Esophagus (tissue), 2 donors: ENCODE measurements at regions not wholly inside any gene's neighbourhood (a gene's known extent, or its start where the extent isn't known, plus 50 kb on each side); places are given as distances from the start of the nearest gene placed in this dataset.
"Not testable (repeated sequence)": the region's sequence is repeated elsewhere in the genome, so short reads cannot be mapped to it uniquely, and the experiment has no call there.

Source experiments
- H3K27ac ChIP-seq, 2 donors: one replicate each; pipeline ENCODE4 v1.5.1; 2013; ENCODE audit warnings: low read depth in 2 of 2, mild to moderate bottlenecking in 2 of 2, inconsistent platforms in 1 of 2, low read length in 1 of 2, moderate library complexity in 1 of 2
- H3K27me3 ChIP-seq, 2 donors: one replicate each; pipeline ENCODE4 v1.6.1; 2013; ENCODE audit warnings: low read length in 2 of 2, control low read depth in 1 of 2, mild to moderate bottlenecking in 1 of 2; ENCODE audit not compliant: insufficient read depth in 2 of 2, control insufficient read depth in 1 of 2
- H3K36me3 ChIP-seq, 2 donors: one replicate each; pipeline ENCODE4 v1.6.1; 2013; ENCODE audit warnings: low read length in 1 of 2; ENCODE audit not compliant: control insufficient read depth in 2 of 2, insufficient read depth in 2 of 2
- H3K4me1 ChIP-seq, 2 donors: one replicate each; pipeline ENCODE4 v1.6.1; 2013; ENCODE audit warnings: low read length in 1 of 2; ENCODE audit not compliant: control insufficient read depth in 2 of 2, insufficient read depth in 2 of 2
- H3K4me3 ChIP-seq, 2 donors: one replicate each; pipeline ENCODE4 v1.5.1; 2013; ENCODE audit warnings: low read length in 2 of 2, mild to moderate bottlenecking in 2 of 2, low read depth in 1 of 2, moderate library complexity in 1 of 2
- H3K9me3 ChIP-seq, 2 donors: one replicate each; pipeline ENCODE4 v1.6.1; 2013; ENCODE audit warnings: mild to moderate bottlenecking in 2 of 2, low read depth in 1 of 2, low read length in 1 of 2, moderate library complexity in 1 of 2; ENCODE audit not compliant: control insufficient read depth in 2 of 2, insufficient read depth in 1 of 2
- WGBS, 2 donors: extraction: QIAGEN DNeasy Blood & Tissue Kit; methylation state at CpG; one replicate each; pipeline ENCODE4 v1.1.7; 2013; 5-methylcytosine and 5-hydroxymethylcytosine counted together
- donor health status: healthy with polysubstance abuse.
- donor health status: Bipolar disorder and iron deficiency.

DNA sequence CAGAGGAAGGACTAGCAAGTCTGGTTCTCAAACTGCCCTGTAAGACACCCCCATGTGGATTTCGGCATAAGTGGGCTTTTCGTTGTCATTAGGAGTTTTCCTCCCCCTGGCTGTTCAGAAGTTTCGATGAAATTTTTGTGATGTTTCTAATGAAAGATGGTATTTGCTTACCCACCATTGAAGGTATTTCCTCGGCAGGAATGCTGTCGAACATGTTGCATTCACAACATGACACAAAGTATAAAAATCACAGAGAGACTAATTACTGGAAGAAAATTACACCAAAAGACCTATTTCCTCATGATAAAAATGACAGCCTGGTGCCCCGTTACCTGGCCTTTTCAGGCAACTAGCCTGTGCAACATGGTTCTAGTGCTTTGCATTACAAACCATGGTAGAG is 144.9 kb downstream of the TXNL1 start:
- no peaks in the 10 kb centered on the region for H3K27me3 ChIP-seq
- no peaks in the 10 kb centered on the region for H3K4me1 ChIP-seq
- H3K27ac ChIP-seq: no peak overlapping the region
- H3K4me3 ChIP-seq: no peak overlapping the region
- peaks cover 2% of the 10 kb centered on the region in 2 donors for H3K9me3 ChIP-seq
- WGBS, 2 donors: 80 to 93% methylated on average over 6 of the region's 6 CpGs
- no peaks in the 10 kb centered on the region for H3K36me3 ChIP-seq

DNA sequence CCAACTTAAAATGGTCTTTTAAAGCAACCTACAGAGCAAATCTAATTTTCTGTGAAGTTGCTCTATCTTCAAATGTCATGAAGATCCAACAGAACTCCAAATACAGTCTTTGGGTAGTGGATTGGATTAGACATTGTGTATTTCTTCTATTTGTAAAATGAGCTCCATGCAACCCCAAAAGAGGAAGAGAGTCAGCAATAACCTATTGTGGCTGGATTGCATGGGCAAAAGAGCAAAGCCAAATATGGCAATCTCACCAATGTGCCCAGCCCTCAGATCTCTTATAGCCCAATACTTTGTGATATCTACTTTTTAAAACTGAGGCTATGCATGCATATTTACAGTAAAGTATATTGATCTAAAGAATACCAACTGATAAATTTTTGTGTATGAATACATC is 146.3 kb downstream of the TXNL1 start:
- Histone ChIP-seq H3K27me3 (no peaks in the 10 kb centered on the region), H3K4me3 (no peak overlapping the region), H3K9me3 (peaks cover 2% of the 10 kb centered on the region in 2 donors), H3K36me3 (no peaks in the 10 kb centered on the region), H3K4me1 (no peaks in the 10 kb centered on the region), H3K27ac (no peak overlapping the region)

DNA sequence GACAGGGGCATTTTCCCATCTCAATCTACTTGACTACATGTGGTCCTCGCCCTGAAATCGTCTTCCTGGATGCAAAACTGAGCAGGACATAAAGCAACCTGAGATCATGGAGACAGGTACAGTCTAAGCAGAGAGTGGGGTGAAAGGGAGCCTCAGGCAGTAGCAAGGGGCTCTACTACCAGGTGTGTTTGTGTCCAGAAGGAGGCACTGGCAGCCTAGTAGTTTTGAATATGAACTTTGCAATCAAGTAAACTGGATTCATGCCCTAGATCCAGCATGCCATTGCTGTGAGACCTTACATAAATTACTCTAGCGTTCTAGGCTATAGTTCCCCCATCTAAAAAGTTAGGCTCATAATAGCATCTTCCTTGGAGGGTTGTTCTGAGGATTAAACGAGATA is 147.4 kb downstream of the TXNL1 start:
- Histone ChIP-seq H3K4me1 (no peaks in the 10 kb centered on the region), H3K27me3 (no peaks in the 10 kb centered on the region), H3K9me3 (peaks cover 2% of the 10 kb centered on the region in 2 donors), H3K4me3 (no peak overlapping the region), H3K27ac (no peak overlapping the region), H3K36me3 (no peaks in the 10 kb centered on the region)
- 82 to 87% methylated on average over 4 of the region's 4 CpGs for WGBS, 2 donors

GRCh38 chr18:56489893-56490292 is 148.5 kb downstream of the TXNL1 start:
- Histone ChIP-seq H3K9me3 (no peaks in the 10 kb centered on the region), H3K36me3 (no peaks in the 10 kb centered on the region), H3K27ac (no peak overlapping the region), H3K4me1 (no peaks in the 10 kb centered on the region), H3K27me3 (no peaks in the 10 kb centered on the region), H3K4me3 (no peak overlapping the region)
- 80 to 88% methylated on average over 5 of the region's 5 CpGs for WGBS, 2 donors

DNA sequence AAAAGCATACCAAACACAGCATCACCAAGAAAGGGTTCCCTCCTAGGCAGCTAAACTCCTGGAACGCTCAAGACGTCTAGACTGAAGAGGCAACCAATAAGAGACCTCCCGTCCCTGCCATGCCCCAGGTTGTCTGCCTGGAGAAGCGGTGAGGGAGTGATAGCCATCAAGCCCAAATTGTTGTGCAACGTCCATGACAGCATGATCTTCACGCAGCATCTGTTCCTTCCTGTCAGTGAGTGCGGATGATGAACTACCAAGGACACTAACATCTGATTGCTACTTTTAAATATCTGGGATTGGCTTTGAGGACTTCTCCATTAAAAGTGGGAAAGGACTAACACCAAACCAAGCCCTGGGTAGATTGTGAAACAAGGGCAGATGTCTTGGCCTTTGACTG is 149.7 kb downstream of the TXNL1 start:
- Histone ChIP-seq H3K4me1 (no peaks in the 10 kb centered on the region), H3K9me3 (no peaks in the 10 kb centered on the region)

DNA sequence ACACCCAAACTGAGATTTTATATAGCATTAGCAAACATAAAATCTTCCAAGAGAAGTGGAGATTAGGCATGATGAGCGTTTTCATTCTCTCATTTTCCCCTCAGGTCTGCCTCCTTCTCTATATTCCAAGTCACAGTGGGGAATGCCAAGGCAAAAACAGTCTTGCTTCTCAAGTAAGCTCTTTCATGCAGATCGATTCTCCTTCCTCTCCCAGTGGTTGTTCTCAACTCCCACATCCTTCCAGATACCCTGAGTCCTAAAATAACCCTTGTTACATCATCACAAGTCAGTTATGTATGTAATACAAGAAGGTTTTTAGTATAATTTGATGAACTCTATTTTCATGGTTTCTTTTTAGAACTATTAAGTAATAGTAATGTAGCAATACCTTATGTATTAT is 150.6 kb downstream of the TXNL1 start:
- Histone ChIP-seq H3K27ac (no peak overlapping the region), H3K4me3 (no peak overlapping the region), H3K36me3 (no peaks in the 10 kb centered on the region), H3K9me3 (no peaks in the 10 kb centered on the region), H3K27me3 (no peaks in the 10 kb centered on the region), H3K4me1 (no peaks in the 10 kb centered on the region)
- 36 to 47% methylated on average over 2 of the region's 2 CpGs for WGBS, 2 donors

More for the DNA sequence above, 149.7 kb downstream of the TXNL1 start:
- Histone ChIP-seq H3K27me3 (no peaks in the 10 kb centered on the region), H3K27ac (no peak overlapping the region), H3K36me3 (no peaks in the 10 kb centered on the region), H3K4me3 (no peak overlapping the region)
- WGBS, 2 donors: 90 to 94% methylated on average over 7 of the region's 7 CpGs

DNA sequence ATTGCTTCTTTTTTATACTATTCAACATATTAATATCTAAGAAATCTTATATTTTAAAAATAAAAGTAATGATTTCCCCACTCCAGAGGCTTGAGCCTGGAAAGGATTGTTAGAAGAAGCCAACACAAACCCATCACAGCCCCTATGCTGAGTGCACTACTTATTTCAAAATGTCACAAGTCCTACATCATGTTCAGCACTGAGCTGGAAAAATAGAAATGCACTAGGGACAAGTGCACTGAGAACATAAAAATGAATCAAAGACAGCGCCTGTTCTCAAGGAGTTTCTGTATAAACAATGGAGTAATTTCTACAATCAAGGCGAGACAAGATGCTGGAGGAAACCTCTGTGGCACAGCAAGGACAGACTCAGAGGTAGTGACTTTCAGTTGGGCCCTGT is 155.0 kb downstream of the TXNL1 start:
- Histone ChIP-seq H3K27me3 (no peaks in the 10 kb centered on the region), H3K36me3 (no peaks in the 10 kb centered on the region), H3K27ac (no peak overlapping the region), H3K9me3 (no peaks in the 10 kb centered on the region), H3K4me3 (no peak overlapping the region), H3K4me1 (no peaks in the 10 kb centered on the region)
- WGBS, 2 donors: 84 to 85% methylated on average over 2 of the region's 2 CpGs

DNA sequence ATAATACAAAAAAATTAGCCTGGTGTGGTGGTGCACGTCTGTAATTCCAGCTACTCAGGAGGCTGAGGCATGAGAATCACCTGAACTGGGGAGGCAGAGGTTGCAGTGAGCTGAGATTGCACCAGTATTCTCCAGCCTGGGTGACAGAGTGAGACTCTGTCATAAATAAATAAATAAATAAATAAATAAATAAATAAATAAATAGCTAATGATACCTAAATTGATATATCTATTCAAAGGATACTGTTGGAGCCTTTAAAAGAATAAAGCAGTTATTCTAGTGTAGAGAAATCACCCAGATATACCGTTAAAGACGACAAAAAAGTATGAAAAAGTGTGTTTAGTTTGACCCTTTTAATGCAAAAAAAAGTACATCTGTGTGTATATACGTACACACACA is 155.6 kb downstream of the TXNL1 start:
- not testable (repeated sequence) for H3K27ac ChIP-seq, H3K4me1 ChIP-seq, H3K27me3 ChIP-seq, H3K4me3 ChIP-seq, H3K36me3 ChIP-seq, H3K9me3 ChIP-seq
- WGBS, 2 donors: 88 to 92% methylated on average over 4 of the region's 4 CpGs

DNA sequence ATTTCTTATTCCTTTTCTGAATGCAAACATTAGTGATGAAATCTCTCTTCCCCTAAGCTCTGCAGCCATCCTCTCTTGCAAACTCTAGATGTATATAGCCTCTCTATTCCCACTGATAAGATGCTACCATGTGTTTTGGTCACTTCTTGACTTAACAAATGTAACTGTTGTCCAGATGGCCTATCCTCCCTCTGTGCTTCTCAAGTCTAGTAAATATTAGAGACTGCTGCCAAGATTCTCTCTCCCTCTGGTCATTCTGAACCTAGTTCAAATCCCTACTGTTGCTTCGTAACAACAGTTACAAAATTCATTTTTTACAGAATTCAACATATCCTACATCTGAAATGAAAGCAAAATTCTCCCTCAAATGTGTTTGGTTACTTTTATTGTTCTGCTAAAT is 156.6 kb downstream of the TXNL1 start:
- Histone ChIP-seq H3K27ac (no peak overlapping the region), H3K9me3 (no peaks in the 10 kb centered on the region), H3K36me3 (no peaks in the 10 kb centered on the region), H3K4me3 (no peak overlapping the region), H3K4me1 (no peaks in the 10 kb centered on the region), H3K27me3 (no peaks in the 10 kb centered on the region)
- whole genome bisulfite sequencing, 2 donors: 78 to 83% methylated on average over 1 of the region's 1 CpG

- Histone ChIP-seq H3K27ac (no peak overlapping the region), H3K36me3 (no peaks in the 10 kb centered on the region), H3K4me3 (no peak overlapping the region), H3K4me1 (no peaks in the 10 kb centered on the region), H3K27me3 (no peaks in the 10 kb centered on the region), H3K9me3 (no peaks in the 10 kb centered on the region)
- 88 to 94% methylated on average over 3 of the region's 3 CpGs for WGBS, 2 donors
Observed at GRCh38 chr18:56479841-56480240, 158.6 kb downstream of the TXNL1 start.
